Stomach (tissue), 4 donors: ENCODE measurements at regions not wholly inside any gene's neighbourhood (a gene's known extent, or its start where the extent isn't known, plus 50 kb on each side); places are given as distances from the start of the nearest gene placed in this dataset.

Experiments
- EP300 ChIP-seq: sonication (generic); formaldehyde crosslinking; IDR thresholded peaks from one replicate; pipeline ENCODE4 v1.6.1; 2017; ENCODE audit warnings: antibody characterized with exemption
- POLR2A ChIP-seq, 4 donors: fragments of 450-650 bp; IDR thresholded peaks; one replicate each; pipeline ENCODE4 v1.6.1; 2016; ENCODE audit warnings: antibody characterized with exemption in 4 of 4, control low read depth in 2 of 4, mild to moderate bottlenecking in 1 of 4, moderate library complexity in 1 of 4
- POLR2AphosphoS5 ChIP-seq, 3 donors: sonication (generic); formaldehyde crosslinking; IDR thresholded peaks; one replicate each; pipeline ENCODE4 v1.6.1; 2016; ENCODE audit warnings: antibody characterized with exemption in 3 of 3
- TF ChIP-seq, protein P1 (sequence below), 7 experiments: fragments of 450-650 bp in 4 of 7; fragments of 200-600 bp in 3 of 7; sonication (generic) in 3 of 7; IDR thresholded peaks; one replicate each; pipeline ENCODE4 v1.5.1; 2016 to 2019; ENCODE audit warnings: antibody characterized with exemption in 7 of 7, control low read depth in 2 of 7, mild to moderate bottlenecking in 1 of 7

DNA sequence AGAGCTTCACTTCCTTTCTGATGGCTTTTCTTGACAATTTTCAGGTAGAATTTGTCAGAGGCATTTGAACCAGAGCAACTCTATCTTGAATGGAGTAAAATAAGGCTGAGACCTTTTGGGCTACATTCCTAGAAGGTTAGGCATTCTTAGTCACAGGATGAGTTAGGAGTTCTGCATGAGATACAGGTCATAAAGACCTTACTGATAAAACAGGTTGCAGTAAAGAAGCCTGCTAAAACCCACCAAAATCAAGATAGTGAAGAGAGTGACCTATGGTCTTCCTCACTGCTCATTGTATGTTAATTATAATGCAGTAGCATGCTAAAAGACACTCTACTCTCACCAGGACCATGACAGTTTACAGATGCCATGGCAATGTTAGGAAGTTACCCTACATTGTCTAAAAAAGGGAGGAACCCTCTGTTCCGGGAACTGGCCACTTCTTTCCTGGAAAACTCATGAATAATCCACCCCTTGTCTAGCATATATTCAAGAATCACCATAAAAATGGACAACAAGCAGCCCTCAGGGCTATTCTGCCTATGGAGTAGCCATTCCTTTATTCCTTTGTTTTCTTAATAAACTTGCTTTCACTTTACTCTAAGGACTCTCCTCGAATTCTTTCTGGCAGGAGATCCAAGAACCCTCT, 1519.7 kb upstream of the TENM4 start:
- TF ChIP-seq, protein P1, sequence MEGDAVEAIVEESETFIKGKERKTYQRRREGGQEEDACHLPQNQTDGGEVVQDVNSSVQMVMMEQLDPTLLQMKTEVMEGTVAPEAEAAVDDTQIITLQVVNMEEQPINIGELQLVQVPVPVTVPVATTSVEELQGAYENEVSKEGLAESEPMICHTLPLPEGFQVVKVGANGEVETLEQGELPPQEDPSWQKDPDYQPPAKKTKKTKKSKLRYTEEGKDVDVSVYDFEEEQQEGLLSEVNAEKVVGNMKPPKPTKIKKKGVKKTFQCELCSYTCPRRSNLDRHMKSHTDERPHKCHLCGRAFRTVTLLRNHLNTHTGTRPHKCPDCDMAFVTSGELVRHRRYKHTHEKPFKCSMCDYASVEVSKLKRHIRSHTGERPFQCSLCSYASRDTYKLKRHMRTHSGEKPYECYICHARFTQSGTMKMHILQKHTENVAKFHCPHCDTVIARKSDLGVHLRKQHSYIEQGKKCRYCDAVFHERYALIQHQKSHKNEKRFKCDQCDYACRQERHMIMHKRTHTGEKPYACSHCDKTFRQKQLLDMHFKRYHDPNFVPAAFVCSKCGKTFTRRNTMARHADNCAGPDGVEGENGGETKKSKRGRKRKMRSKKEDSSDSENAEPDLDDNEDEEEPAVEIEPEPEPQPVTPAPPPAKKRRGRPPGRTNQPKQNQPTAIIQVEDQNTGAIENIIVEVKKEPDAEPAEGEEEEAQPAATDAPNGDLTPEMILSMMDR (IDR thresholded peaks at IDR 0.05), result no peak
- no peak for TF ChIP-seq POLR2A (IDR thresholded peaks at IDR 0.05)
- TF ChIP-seq EP300, result no peak
- no peak for TF ChIP-seq POLR2AphosphoS5 (IDR thresholded peaks at IDR 0.05)
